ENCODE measurements at regions not wholly inside any gene's neighbourhood (a gene's known extent, or its start where the extent isn't known, plus 50 kb on each side); places are given as distances from the start of the nearest gene placed in this dataset.

GRCh38 chr7:86222806-86223205 is 420.9 kb upstream of the GRM3 start:
- TF ChIP-seq CTCF (conservative IDR thresholded peaks at IDR 0.05 in 1 of 2, IDR thresholded peaks at IDR 0.05 in 1 of 2; ENCODE audit: low read depth in 1 of 2, low read length in 2 of 2) = no peak
- no peak for TF ChIP-seq EZH2 (IDR thresholded peaks at IDR 0.05; ENCODE audit: low read length, missing control alignments)
